Suppressor macrophage (primary cell): ENCODE measurements at regions not wholly inside any gene's neighbourhood (a gene's known extent, or its start where the extent isn't known, plus 50 kb on each side); places are given as distances from the start of the nearest gene placed in this dataset.

Experiments
- DNase-seq, 4 experiments: peaks; one replicate each; pipeline ENCODE4 v3.0.0-alpha.2; 2020 to 2022

DNA sequence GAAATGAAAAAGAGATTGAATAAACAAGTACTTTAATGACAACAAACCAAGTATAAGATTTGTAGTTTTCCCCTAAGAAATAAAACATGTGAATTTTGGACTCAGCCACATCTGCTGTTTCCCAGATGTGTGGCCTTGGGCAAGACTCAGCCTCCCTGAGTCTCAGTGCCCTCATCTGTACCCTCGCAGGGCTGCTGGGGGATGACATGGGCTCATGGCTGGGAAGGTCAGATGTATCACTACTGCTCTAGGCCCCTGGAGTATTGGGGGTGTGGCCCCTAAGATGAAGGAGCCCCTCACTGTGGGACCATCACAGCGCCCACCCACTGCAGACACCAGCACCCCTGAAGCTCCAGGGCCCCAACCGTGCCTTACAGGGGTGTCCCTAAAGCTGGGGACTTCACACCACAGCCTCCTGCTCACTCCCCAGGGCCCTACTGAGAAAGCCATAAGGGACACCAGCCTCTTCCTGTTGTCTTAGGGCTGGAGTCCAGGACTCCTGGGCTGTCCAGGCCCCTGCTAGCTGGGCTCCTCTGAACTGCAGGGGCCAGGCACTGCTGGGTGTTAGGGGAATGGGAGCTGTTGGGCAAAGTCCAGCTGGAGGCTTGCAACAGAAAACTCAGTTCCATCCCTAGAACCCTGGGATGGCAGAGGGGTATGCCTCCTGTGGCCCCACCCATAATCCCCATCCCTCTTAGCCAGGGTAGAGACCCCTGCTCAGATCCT is 104.0 kb upstream of the WNT4 start:
- DNase-seq, result no peak

- DNase-seq, result no peak
Measured at GRCh38 chr1:22247527-22248245, 104.8 kb upstream of the WNT4 start.

- no peak for DNase-seq
Measured at GRCh38 chr1:22248746-22249145, 105.8 kb upstream of the WNT4 start.

GRCh38 chr1:22249928-22250680 is 107.2 kb upstream of the WNT4 start:
- no peak for DNase-seq

GRCh38 chr1:22250724-22251123 is 107.8 kb upstream of the WNT4 start:
- DNase-seq, result no peak

DNA sequence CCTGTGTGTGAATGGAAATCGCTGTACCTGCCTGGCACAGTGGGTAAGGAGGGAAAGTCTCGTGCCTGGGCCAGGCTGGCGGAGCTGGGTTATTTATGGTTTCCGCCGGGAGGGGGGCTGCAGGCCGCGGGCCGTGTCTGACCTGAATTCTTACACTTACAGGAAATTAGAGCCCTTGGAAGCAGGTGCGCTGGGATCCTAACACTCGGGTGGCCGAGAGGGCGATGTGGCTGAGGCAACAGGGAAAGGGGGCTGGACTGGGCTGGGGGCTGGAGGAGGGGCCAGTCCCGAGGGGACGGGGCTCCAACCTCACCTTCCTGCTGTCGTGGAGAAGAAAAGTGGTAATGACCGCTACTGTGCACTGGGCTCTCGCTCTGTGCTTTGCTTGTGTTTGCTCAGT is 109.4 kb upstream of the WNT4 start:
- DNase-seq, result no peak

DNA sequence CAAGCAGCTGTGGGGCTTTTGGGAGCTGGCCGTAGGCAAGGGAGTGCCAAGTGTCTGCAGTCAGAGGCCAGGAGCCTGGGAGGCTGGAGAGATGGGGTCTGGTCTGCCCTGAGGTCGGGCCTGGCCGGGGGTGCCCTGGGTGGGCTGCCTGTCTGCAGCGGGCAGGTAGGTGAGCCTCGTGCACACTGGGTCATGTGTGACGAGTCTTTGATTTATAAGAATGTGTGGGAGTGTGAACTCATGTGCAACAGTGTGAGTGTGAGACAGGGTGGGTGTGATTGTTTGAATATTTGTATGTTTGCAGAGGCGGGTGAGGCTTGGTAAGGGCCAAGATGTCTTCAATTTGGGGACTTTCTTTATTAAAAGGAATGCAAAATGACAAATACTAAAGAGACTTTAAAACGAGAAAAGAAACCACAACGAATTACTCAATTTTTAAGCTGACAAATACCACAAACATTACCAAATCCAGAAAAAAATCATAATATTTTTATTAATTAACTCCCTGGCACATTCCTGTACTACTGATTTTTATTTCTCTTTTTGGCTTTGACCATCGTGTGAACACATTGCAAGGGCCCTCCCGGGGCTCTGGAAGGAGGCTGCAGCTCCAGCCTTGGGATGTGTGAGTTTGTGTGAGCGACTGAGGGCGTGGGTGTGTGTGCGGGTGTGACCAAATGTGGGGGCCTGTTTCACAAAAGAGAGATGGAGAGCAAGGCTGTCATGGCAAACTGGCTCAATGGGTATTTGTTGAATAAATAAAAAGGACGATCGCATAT is 110.3 kb upstream of the WNT4 start:
- DNase-seq, result no peak

- no peak for DNase-seq
Measured at GRCh38 chr1:22254756-22255155, 111.9 kb upstream of the WNT4 start.

- no peak for DNase-seq
Measured at GRCh38 chr1:22255341-22256212, 112.7 kb upstream of the WNT4 start.

GRCh38 chr1:22256213-22256512 is 113.3 kb upstream of the WNT4 start:
- no peak for DNase-seq

GRCh38 chr1:22257290-22258275 is 114.7 kb upstream of the WNT4 start:
- no peak for DNase-seq

- DNase-seq, result no peak
Measured at GRCh38 chr1:22258698-22259097, 115.8 kb upstream of the WNT4 start.

- no peak for DNase-seq
Measured at GRCh38 chr1:22259551-22260282, 116.8 kb upstream of the WNT4 start.

- DNase-seq, result no peak
Measured at GRCh38 chr1:22260860-22261432, 118.0 kb upstream of the WNT4 start.

DNA sequence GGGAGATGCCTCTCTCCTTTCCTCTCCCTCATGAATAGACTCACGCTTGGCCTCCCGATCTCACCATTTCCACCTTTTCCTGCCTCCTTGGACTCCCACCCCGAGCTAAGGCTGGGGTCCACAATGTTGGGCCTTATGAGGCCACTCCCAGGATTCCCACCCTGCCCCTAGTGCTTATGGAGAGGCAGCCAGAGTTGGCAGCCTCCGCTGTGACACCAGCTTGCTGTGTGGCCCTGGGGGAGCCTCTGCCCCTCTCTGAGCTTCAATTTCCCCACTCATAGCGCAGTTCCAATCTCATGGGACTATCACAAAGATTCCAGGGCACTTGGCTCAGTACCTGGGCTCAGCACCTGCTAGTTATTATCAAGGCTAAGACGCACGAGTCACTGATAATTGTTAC is 118.7 kb upstream of the WNT4 start:
- no peak for DNase-seq

DNA sequence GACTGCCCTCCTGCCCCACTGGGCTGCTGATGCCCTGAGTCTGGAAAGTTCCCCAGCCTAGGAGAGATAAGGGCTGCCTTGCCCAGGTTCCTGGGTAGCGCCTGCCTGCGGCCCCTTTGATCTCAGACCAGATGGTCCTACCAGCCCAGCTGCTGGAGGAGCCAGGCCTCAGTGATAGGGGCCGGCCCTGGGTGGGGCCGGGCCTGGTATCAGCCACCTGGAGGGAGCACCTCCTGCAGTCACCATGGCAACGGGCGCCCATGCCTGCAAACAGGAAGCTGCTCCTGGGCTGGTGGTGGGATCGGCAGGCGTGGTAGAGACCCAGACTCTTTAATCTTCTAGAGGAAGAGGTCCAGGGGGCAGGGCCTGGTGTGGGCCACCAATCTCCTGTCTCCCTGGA is 119.7 kb upstream of the WNT4 start:
- DNase-seq, result no peak

- DNase-seq, result no peak
Measured at GRCh38 chr1:22263359-22263758, 120.5 kb upstream of the WNT4 start.

GRCh38 chr1:22264464-22265341 is 121.8 kb upstream of the WNT4 start:
- DNase-seq, result no peak

DNA sequence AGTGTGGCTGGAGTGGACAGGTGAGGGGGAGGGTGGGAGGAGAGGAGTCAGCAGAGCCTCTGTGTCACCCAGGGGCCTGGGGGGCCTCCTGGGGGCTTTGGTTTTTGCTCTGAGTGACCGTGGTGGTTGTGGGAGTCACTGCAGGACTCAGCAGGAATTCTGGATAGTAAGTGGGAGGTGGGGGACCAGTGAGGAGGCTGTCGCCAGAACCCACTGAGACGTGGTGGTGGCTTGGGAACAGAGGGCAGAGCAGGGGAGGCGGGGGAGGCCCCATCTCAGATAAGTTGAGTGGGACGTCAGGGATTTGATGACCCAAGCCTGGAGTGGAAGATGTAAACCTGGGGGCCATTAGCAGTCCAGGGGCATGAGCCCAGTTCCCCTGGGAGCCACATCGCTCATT is 123.2 kb upstream of the WNT4 start:
- no peak for DNase-seq
